NCI-H1436 (cell line): ENCODE measurements at regions not wholly inside any gene's neighbourhood (a gene's known extent, or its start where the extent isn't known, plus 50 kb on each side); places are given as distances from the start of the nearest gene placed in this dataset.

ENCODE experiments used
- DNase-seq: peaks from one replicate; lab custom pipeline; 2025; lab: John Stamatoyannopoulos, UW

DNA sequence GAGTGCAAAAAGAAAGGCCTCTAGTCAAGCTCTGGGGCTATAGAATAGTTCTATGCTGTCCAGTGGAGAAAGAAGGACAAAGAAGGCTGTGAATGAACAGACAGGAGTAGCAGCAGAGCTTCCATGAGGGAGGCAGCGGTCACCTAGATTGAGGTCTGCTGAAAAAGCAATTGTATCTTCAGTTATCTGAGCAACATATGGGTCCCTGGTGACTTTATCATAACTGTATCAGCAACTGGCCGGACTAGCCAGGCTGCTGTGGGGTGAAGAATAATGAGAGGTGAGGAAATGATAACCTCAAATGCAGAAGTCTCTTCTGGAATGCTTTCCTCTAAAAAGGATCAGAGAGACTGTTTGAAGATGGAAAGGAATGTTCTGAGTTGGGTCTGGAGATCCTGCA, 971.3 kb upstream of the TMEM132C start:
- no peak for DNase-seq

DNA sequence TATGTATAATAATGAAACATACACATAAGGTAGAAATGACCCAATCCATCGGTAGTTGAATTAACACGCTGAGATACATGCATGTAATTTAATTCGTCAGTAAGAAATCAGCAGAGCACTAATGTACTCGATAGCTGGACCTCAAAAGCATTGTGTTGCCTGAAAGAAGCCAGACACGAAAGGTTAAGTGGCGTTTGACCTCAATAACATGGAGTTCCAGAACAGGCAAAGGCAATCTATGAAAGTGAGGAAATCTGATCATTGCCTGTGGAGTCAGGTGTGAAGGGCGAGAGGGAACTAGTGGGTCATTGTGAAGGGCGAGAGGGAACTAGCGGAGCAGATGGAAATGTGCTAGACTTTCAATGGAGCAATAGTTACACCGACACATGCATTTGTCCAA, 970.4 kb upstream of the TMEM132C start:
- DNase-seq = no peak

DNA sequence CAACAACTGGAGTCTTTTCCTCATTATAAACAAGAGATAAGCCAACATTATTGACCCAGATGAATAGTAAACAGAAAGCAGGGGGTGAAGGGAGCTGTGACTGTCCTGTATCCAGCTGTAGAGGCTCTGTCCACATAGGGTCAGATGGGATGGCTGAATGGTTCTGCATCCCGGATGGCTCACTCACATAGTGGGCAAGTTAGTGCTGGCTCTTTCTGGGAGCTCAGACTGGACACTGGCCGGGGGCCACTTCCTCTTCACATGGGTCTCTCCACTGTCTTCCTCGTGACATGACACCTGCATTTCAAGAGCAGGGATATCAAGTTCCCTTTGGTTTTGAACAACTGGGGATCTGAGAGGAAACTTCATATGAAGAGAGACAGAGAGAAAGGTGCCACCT, 969.6 kb upstream of the TMEM132C start:
- DNase-seq = no peak

DNA sequence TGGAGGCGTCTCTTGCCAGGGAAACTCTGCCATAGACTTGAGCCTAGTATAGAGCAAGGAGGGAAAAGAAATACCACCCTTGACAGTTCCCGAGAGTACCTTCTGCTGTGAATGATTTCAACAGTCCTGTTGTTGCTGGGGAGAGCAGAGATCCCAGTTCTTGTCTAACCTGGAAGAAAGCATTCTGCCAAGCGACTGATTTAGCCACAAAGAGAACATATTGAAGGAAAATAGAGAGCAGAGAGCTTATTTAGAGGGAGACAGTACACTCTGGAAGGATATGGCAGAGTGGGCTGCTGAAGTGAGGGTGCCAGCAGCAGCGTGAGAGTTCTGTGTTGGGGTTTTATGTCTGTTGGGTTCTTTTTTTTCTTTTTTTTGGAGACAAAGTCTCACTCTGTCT, 966.9 kb upstream of the TMEM132C start:
- DNase-seq = no peak

DNA sequence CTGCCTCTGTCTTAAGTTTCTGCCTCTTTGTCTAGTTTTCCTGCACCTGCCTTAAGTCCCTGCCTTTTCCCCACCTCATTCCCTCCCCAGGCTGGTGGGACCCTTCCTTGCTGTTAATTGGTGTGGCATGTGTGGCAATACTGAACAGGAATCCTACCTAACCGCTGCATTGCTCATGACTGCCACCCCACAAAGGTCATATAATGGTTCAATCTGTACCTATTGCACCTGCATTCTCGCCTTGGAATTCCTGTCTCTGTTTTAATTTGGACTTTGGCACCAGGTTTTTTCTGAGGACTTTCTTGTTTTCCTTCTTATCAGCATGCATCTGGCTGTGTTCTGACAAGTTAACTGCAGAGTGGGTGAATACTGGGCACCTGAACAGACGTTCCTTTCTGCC, 966.2 kb upstream of the TMEM132C start:
- no peak for DNase-seq

DNA sequence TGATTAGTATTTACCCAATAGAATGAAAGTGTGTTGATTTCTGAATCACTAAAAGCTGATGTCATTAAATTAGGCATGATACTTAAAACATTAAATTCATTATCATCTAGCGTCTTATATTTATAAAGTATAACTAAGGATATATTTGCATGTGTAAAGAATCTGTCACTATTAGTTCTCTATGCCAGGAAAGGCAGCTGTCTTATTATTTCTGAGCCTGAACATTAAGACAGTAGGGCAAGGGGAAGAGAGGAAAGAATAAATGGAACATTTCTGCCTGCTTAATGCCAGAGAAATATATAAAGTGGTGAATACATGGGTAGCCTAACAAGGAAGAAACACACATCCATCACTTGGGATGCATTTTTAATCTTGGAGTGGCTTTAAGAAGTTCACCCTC, 965.1 kb upstream of the TMEM132C start:
- no peak for DNase-seq

DNA sequence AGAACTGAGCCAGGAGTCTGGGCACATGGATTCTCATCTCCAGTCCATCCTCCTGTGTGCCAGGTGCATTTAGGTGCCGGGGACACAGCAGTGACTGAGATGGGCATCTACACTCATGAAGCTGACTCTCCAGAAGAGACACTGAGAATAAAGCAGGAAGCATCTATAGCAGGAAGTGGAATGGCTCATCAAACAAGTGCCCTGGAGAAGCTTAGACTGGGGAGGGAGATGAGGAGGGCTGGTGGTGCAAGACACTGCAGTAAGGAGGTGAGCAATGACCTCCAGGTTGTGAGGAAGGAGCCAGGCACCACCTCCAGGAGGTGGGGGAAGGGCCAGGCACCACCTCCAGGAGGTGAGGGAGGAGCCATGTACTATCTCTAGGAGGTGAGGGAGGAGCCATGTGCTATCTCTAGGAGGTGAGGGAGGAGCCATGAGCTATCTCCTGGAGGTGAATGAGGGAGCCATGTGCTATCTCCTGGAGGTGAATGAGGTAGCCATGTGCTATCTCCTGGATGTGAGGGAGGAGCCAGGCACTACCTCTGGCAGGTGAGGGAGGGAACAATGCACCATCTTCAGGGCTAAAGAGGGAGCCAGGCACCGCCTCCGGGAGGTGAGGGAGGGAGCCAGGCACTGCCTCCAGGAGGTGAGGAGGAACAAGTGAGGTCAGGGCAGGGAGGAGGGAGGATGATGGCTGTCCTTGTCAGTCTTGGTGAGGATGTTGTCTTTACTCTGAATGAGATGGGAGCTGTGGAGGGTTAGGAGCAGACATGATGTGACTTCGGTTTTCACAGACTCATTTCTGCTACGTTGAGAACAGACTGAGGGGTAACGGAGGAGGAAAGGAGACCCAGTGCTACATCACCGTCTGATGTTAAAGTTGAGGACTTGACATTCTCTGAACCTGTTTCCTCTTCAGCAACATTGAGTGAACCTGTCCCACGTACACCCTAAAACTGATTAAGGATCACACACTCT, 961.9 kb upstream of the TMEM132C start:
- DNase-seq = no peak

DNA sequence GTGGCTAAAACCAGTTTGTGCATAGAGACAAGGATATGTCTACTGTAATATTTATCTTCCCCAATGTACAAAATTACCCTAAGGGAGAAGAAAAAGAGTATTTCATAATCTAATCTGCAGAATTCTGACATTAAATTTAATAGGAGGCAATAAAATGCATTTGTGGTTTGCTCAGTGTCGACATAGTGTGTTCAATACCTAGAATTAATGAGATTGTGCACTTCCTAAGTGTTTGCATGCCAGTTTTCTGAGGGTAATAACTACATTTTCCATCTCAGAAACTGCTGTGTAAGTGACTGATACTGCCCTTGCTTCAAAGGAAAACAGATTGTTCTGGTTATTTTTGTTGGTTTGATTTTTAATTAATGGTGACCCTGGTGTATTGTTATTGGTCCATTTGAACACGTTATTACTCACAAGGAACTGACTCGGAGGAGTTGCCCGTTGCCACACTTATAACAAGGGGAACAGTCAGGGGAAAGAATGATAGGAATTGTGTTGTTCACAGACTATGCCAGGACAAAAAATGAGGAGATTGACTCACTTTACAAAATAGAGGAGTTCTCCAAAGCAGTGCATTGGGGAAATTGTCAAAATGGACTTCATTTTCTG, 960.3 kb upstream of the TMEM132C start:
- no peak for DNase-seq

DNA sequence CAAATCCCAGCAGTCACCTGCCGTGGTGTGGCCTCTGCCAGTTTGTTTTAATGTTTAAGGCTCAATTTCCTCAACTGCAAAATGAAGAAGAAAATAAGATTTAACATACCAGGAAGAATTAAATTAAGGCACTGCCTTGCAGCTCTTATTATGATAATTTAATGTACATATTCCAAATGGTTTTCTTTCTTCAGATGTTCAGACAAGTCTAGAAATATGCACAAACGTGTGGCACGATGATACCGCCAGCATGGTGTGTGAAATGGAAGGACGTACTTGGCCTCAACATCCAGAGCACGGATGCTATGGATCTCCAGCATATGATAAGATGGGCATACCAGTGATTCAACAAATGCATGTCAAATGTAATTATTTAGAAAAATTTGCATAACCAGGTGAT, 959.4 kb upstream of the TMEM132C start:
- no peak for DNase-seq

DNA sequence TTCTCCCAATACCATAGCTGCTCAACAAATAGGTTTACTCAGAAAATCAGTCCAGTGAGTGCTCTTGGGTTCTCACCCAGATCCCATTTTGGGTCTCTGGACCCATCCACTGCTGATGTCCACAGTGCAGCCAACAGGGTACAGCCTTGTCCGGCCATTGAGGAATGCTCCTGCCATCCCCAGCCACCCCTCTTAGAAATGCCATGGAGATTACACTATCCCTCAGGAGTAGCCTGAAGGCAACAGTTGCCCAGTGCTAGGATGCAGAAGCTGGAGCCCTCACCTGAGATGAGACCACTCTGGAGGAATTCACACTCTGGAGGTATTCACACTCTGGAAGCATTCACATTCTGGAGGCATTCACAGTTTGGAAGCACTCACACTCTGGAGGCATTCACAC, 958.8 kb upstream of the TMEM132C start:
- no peak for DNase-seq

DNA sequence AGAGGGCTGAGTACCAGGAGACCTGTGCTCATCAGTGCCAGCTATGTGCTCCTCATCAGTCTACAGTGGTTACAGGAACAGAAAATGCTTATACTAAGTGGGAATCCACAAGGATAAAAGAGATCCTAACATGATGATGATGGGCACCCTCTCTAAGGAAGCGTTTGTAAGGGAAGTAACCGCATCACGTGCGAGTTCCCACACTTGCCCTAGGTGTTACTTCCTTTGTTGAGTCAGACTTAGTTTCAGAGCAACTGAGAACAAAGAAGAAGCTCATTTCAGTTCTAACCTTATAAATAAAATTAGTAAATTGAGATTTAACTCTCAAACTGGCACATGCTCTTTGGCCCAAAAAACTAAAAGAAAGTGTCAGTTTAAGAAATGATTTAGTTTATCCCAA, 956.4 kb upstream of the TMEM132C start:
- no peak for DNase-seq

DNA sequence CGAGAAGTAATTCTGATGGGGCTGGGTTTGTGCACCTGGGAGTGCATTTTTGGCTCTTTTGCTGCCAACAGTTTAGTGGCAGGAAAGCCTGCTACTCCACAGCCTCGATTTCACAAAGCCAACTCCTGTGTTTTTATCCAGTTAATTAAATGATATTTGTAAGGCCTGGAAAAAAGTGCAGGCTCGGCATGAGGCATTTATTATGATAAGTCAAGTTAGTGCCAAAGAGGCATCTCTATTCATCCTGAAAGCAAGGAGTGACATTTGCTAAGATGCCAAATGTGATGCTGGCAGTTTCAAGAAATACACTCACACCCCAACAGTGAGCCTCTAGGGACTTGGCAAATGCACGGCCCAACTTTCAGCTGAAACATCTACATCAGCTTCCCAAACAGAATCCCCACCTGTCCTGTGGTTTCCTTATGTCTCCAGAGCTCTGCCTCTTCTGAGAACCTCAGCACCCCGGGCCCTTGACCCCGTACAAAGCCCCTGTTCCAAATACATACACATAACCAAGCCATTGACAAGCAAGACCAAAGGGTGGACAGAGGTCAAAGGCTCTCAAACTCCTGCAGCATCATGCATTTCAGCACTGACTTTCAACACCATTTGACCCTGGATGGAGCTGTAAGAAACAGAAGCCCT, 955.1 kb upstream of the TMEM132C start:
- DNase-seq = no peak

DNA sequence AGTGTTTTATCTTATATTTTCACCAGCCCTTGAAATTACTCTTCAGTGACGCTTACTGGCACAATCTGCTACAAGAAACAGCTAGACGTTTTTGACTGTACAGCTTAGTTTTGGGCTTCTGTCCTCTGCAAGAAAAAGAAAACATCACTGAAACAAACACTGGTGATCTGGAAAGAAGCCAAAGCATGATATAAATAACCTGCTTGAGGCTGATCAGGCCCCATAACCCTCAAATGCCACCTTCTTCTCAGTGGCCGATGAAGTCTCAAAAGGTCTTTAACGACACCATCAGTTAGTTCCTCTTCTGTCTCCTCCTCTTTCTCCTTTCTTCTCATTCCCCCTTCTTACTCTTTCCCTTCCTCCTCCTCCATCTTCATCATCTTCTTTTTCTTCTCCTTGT, 942.3 kb upstream of the TMEM132C start:
- DNase-seq = no peak

DNA sequence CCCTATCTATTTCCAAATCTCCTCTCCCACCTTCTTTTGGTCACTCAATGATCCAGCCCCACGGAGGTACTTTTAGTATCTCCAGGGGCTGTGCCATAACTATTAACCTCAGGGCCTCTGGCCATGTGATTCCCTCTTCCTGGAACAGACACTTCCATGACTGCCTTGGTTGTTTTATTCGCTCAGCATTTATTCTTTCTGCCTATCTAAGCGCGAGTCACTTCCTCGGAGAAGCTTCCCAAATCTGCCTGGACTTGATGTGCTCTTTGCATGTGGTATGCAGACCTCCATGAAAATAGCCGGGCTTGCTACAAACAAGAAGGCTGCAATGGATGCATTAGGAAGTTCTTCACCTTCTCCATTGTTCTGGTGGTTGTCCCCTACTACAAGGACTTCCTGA, 939.0 kb upstream of the TMEM132C start:
- DNase-seq = no peak

DNA sequence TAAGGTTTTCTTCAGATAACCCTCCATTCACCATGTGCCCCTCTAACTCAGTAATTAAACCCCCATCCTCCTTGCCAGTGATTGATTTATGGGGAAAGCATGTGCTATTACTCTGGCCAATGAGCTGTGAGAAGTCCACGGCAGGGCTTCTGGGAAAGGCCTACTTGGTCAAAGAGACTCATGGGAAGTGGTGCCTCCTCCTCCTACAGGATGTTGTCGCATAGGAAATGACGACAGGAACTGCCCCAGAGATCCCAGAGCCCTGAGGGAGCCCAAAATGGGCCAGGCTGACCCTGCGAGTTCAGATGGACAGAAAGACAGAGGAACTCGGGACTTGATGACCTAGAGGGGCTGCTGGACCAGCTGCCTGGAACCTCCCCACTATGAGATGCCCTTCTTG, 938.1 kb upstream of the TMEM132C start:
- DNase-seq = no peak

DNA sequence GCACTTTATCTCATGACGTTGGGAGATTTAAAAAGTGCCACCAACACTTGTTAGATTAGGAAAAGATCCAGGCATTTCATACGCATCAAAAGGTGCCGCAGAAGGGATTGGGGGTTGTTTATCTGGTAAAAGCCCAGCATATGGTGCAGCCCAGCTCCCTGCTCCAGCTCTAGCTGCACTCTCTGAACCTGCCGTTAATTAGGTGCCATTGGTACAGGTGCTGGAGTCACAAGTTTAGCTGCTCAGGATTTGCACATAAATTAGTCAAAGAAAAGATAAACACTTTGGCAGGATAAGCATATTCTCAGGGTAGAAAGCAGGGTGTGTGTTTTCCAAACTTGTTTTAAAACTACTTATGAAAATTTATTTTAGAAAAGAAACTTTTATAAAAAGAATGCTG, 932.6 kb upstream of the TMEM132C start:
- no peak for DNase-seq

DNA sequence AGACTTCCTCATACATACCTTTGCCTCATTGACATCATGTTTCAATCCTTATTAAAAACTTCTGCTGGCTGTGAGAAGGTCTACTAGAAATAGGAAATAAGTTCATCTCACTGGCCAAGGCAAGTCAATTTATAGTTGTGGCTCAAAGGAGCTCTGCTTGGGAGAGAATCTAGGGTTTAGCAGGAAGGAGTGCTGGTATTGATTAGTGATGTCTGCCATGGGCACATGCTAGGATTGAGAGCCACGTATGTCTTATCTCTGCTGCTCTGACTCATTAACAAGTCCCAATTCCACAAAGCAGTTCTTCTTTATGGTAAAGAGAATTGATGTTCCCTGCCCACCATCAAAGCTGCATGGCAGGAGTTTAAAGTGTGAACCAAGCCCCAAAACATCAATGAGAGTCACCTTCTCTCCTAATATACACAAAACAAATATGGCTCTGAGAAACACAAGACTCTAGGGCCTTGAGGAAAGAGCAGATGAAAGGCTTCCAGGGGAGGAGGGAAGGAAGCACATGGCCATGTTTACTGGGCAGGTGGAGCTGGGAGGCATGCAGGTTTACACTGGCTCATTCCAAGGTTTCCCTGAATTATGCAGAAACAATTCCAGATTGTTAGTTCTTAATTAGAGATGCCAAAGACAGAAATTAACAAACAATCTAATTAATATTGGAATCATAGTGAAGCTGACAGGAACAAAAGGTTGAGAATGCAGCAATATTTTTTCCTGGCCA, 931.9 kb upstream of the TMEM132C start:
- no peak for DNase-seq

DNA sequence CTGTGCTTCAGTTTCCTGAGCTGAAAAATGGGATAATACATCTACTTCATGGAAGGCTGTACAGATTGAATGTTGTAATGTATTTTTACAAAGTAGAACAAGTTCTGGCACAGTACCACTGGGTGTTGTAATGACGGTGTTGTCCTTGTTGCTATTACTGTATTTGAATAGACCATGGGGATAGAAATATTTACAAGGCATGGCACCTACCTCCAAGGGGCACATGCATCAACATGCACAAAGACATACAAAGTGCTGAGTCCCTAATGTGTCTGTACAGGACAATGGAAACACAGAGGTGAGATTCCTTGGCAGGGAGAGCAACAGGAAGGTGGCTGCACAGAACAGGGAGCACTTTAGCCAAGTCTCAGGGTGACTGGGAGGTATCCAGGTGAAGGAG, 930.6 kb upstream of the TMEM132C start:
- DNase-seq = no peak

DNA sequence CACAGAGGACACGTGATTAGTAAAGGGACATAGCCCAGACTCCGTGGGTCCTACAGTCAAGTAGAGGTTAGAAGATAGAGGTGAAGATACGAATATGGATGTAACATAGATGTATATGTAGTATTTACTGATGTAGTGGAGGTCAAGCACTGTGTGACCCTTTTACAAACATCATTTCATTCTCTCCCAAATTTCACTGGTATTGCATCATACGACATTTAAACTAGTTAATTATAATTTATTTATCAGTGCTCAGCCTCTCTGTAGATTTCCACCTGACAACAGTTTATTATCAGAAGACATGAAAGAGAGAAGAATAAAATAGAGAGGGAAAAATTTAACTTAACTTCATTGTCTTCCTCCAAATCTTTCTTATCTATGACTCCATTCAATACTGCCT, 927.9 kb upstream of the TMEM132C start:
- DNase-seq = no peak

DNA sequence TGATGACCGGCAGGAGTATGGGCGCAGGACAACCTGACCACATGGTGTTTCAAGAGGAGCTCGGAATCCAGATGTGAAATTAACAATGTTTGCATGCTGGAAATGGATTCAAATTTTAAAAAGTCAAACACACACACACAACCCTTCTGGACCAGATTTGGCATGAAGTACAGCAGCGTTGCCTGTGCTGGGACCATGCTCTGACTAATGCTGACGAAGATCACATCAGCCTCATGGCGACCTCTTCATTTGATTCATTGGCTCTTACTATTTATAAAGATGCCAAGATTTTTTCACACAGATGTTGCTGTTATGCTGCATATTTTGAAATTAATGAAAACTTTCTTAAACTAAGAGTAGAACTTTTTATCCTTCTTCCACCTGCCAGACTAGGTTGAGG, 926.6 kb upstream of the TMEM132C start:
- no peak for DNase-seq

DNA sequence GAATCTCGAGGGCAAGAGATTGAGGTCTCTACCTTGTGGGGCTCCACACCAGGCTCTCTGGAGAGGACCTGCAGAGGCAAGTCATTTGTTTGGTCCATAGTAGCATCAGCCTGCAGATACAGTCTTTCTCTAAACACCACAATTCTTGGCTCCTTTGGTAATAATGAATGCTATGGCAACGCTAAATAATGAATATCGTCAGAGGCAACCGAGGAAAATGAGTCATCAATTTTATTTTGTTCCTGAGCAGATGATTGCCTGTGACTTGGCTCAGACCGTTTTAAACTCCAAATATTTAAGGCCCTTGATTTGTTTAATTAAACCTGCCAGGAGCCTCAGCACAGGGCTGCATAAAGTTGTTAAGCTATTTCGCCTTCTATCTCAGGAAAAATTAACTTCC, 924.1 kb upstream of the TMEM132C start:
- DNase-seq = no peak

DNA sequence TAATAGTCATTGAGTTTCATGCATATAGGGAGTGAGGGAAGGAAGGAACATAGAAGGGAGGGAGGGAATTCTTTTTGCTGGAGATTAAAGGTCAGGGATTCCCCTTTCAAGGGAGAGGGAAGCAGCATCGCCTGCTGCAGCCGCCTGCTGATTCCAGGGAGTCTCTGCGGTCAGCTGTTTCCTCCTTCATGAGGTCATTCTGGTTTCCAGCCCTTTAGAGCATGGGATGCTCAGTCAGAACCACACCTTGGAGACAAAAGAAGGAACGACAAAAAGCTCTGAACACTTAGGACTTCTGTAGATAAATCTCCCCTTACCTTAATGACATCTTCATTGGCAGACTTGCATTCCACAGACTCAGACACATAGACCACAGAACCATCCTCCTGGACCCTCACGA, 923.0 kb upstream of the TMEM132C start:
- DNase-seq = no peak
